H9 (cell line): ENCODE measurements at regions not wholly inside any gene's neighbourhood (a gene's known extent, or its start where the extent isn't known, plus 50 kb on each side); places are given as distances from the start of the nearest gene placed in this dataset.

Experiments
- DNase-seq: peaks from one replicate; pipeline ENCODE4 v3.0.0-alpha.2; 2017
- H2AFZ ChIP-seq: one replicate; pipeline ENCODE4 v1.6.1; 2013; ENCODE audit warnings: mild to moderate bottlenecking, low read length, control low read depth, moderate library complexity
- H2AK5ac ChIP-seq: 2 replicates; pipeline ENCODE4 v1.6.1; 2013; ENCODE audit warnings: low read length, control low read depth, mixed read lengths; ENCODE audit not compliant: insufficient read length
- H2BK120ac ChIP-seq: one replicate; pipeline ENCODE4 v1.6.1; 2013; ENCODE audit warnings: low read depth, mild to moderate bottlenecking, low read length, control low read depth, inconsistent platforms; ENCODE audit not compliant: poor library complexity, severe bottlenecking
- H2BK12ac ChIP-seq: 2 replicates; pipeline ENCODE4 v1.6.1; 2013; ENCODE audit warnings: low read length, control low read depth, mixed read lengths, low read depth; ENCODE audit not compliant: insufficient read length
- H2BK15ac ChIP-seq: 2 replicates; pipeline ENCODE4 v1.6.1; 2013; ENCODE audit warnings: low read depth, low read length, control low read depth
- H2BK20ac ChIP-seq: one replicate; pipeline ENCODE4 v1.6.1; 2013; ENCODE audit warnings: low read depth, mild to moderate bottlenecking, low read length, control low read depth, inconsistent platforms; ENCODE audit not compliant: poor library complexity, severe bottlenecking
- H2BK5ac ChIP-seq: 2 replicates; pipeline ENCODE4 v1.6.1; 2013; ENCODE audit warnings: low read length, control low read depth, mixed read lengths; ENCODE audit not compliant: insufficient read length
- H3K14ac ChIP-seq: 2 replicates; pipeline ENCODE4 v1.6.1; 2013; ENCODE audit warnings: low read length, control low read depth; ENCODE audit not compliant: insufficient read depth
- H3K18ac ChIP-seq: 2 replicates; pipeline ENCODE4 v1.6.1; 2013; ENCODE audit warnings: low read depth, mild to moderate bottlenecking, mixed read lengths, low read length, control low read depth; ENCODE audit not compliant: insufficient read length
- H3K23ac ChIP-seq: 2 replicates; pipeline ENCODE4 v1.6.1; 2013; ENCODE audit warnings: low read length, control low read depth, mixed read lengths, low read depth; ENCODE audit not compliant: insufficient read length
- H3K23me2 ChIP-seq: 2 replicates; pipeline ENCODE4 v1.6.1; 2013; ENCODE audit warnings: low read depth, mild to moderate bottlenecking, mixed read lengths, low read length, control low read depth; ENCODE audit not compliant: insufficient read length, poor library complexity, severe bottlenecking
- H3K27ac ChIP-seq: 2 replicates; pipeline ENCODE4 v1.5.1; 2013; ENCODE audit warnings: low read length, control low read depth, mixed read lengths, low read depth; ENCODE audit not compliant: insufficient read length
- H3K27me3 ChIP-seq: 2 replicates; pipeline ENCODE4 v1.6.1; 2013; ENCODE audit warnings: low read length, control low read depth, inconsistent platforms; ENCODE audit not compliant: insufficient read depth
- H3K4ac ChIP-seq: 2 replicates; pipeline ENCODE4 v1.6.1; 2013; ENCODE audit warnings: low read depth, mild to moderate bottlenecking, control low read depth, inconsistent platforms, low read length, moderate library complexity
- H3K4me1 ChIP-seq: 2 replicates; pipeline ENCODE4 v1.6.1; 2013; ENCODE audit warnings: low read length, control low read depth, inconsistent platforms; ENCODE audit not compliant: insufficient read depth
- H3K4me2 ChIP-seq: 2 replicates; pipeline ENCODE4 v1.6.1; 2013; ENCODE audit warnings: low read length, control low read depth, mixed read lengths; ENCODE audit not compliant: insufficient read length, insufficient read depth
- H3K56ac ChIP-seq: 2 replicates; pipeline ENCODE4 v1.6.1; 2013; ENCODE audit warnings: low read depth, mild to moderate bottlenecking, mixed read lengths, low read length, control low read depth; ENCODE audit not compliant: insufficient read length
- H3K79me1 ChIP-seq: 2 replicates; pipeline ENCODE4 v1.6.1; 2013; ENCODE audit warnings: low read depth, mild to moderate bottlenecking, moderate library complexity, low read length, control low read depth, inconsistent platforms; ENCODE audit not compliant: insufficient read depth, poor library complexity, severe bottlenecking
- H3K79me2 ChIP-seq: 2 replicates; pipeline ENCODE4 v1.6.1; 2013; ENCODE audit warnings: low read length, control low read depth, inconsistent platforms; ENCODE audit not compliant: insufficient read depth
- H3K9ac ChIP-seq: 2 replicates; pipeline ENCODE4 v1.6.1; 2013; ENCODE audit warnings: low read length, control low read depth, mixed read lengths; ENCODE audit not compliant: insufficient read length; ENCODE audit errors: extremely low read depth
- H3K9me3 ChIP-seq: one replicate; pipeline ENCODE4 v1.6.1; 2013; ENCODE audit warnings: low read depth, low read length, inconsistent platforms; ENCODE audit not compliant: control insufficient read depth
- H3T11ph ChIP-seq: one replicate; pipeline ENCODE4 v1.6.1; 2013; ENCODE audit warnings: mild to moderate bottlenecking, low read length, control low read depth, inconsistent platforms
- H4K20me1 ChIP-seq: one replicate; pipeline ENCODE4 v1.6.1; 2013; ENCODE audit not compliant: control insufficient read depth, insufficient read length, insufficient read depth
- H4K5ac ChIP-seq: 2 replicates; pipeline ENCODE4 v1.6.1; 2013; ENCODE audit warnings: low read depth, mild to moderate bottlenecking, mixed read lengths, low read length, control low read depth; ENCODE audit not compliant: insufficient read length
- H4K8ac ChIP-seq: replicated peaks from 2 replicates; pipeline ENCODE4 v1.6.1; 2013; ENCODE audit warnings: low read length, control low read depth, mixed read lengths, low read depth; ENCODE audit not compliant: insufficient read length
- H4K91ac ChIP-seq: 2 replicates; pipeline ENCODE4 v1.6.1; 2013; ENCODE audit warnings: low read depth, mild to moderate bottlenecking, moderate library complexity, mixed read lengths, low read length, control low read depth; ENCODE audit not compliant: insufficient read length
- H3K27ac Mint-ChIP-seq, 3 experiments: 2 replicates in 2 of 3; 3 replicates in 1 of 3; pipeline ENCODE4 v1.8.0; 2020 to 2021; ENCODE audit warnings: mixed read lengths in 3 of 3, mild to moderate bottlenecking in 1 of 3, moderate library complexity in 1 of 3
- H3K27me3 Mint-ChIP-seq: 2 replicates; pipeline ENCODE4 v1.8.0; 2021; ENCODE audit warnings: low read depth, mild to moderate bottlenecking, moderate library complexity, mixed read lengths
- H3K36me3 Mint-ChIP-seq, 3 experiments: 2 replicates in 2 of 3; 3 replicates in 1 of 3; pipeline ENCODE4 v1.8.0; 2020 to 2021; ENCODE audit warnings: low read depth in 3 of 3, mixed read lengths in 3 of 3; ENCODE audit not compliant: insufficient read depth in 1 of 3
- H3K4me1 Mint-ChIP-seq, 2 experiments: 2 replicates each; pipeline ENCODE4 v1.8.0; 2020; ENCODE audit warnings: mixed read lengths in 2 of 2
- H3K4me3 Mint-ChIP-seq, 2 experiments: 2 replicates in 1 of 2; 3 replicates in 1 of 2; pipeline ENCODE4 v1.8.0; 2020 to 2021; ENCODE audit warnings: mild to moderate bottlenecking in 2 of 2, mixed read lengths in 2 of 2, moderate library complexity in 1 of 2
- H3K9me3 Mint-ChIP-seq, 2 experiments: 2 replicates in 1 of 2; 3 replicates in 1 of 2; pipeline ENCODE4 v1.8.0; 2020; ENCODE audit warnings: mild to moderate bottlenecking in 2 of 2, mixed read lengths in 2 of 2, moderate library complexity in 1 of 2
- CTCF ChIP-seq: fragments of 200-600 bp; sonication (generic); conservative IDR thresholded peaks from 3 replicates; pipeline ENCODE4 v1.8.0; 2021; ENCODE audit warnings: antibody characterized with exemption, mild to moderate bottlenecking
- WGBS: extraction: QIAGEN DNeasy Blood & Tissue Kit; methylation state at CpG from one replicate; pipeline ENCODE4 v1.1.7; 2013; ENCODE audit warnings: missing lambda C conversion rate, low lambda C conversion rate, mixed read lengths; ENCODE audit not compliant: insufficient read length; ENCODE audit errors: extremely low coverage; 5-methylcytosine and 5-hydroxymethylcytosine counted together

GRCh38 chr22:33186816-33187215, 128.6 kb upstream of the SYN3 start:
- no peak overlapping the region for H4K91ac ChIP-seq
- H3K23me2 ChIP-seq, result no peaks in the 10 kb centered on the region
- H2AFZ ChIP-seq, result no peak overlapping the region
- no peak overlapping the region for H2BK120ac ChIP-seq
- H4K20me1 ChIP-seq, result no peaks in the 10 kb centered on the region
- WGBS, result no CpG with 5 or more reads among the region's 2 CpGs
- no peak overlapping the region for H3T11ph ChIP-seq
- H2BK5ac ChIP-seq, result no peak overlapping the region
- H3K27me3 ChIP-seq, result no peaks in the 10 kb centered on the region
- H3K18ac ChIP-seq, result no peak overlapping the region
- H3K4me2 ChIP-seq, result no peak overlapping the region
- H3K4ac ChIP-seq, result no peak overlapping the region
- Mint-ChIP-seq H3K27me3 (peaks cover 55% of the 10 kb centered on the region), H3K4me1 (peaks cover 0 to 8% of the 10 kb centered on the region in 2 experiments; a peak in 2 of 4 replicates), H3K4me3 (no peak overlapping the region), H3K36me3 (no peaks in the 10 kb centered on the region), H3K9me3 (no peaks in the 10 kb centered on the region), H3K27ac (no peak overlapping the region)
- H2AK5ac ChIP-seq, result no peak overlapping the region
- no peak overlapping the region for H4K5ac ChIP-seq
- H3K79me1 ChIP-seq, result no peaks in the 10 kb centered on the region
- DNase-seq, result no peak
- no peak overlapping the region for H3K14ac ChIP-seq
- H3K4me1 ChIP-seq, result no peaks in the 10 kb centered on the region
- no peak for TF ChIP-seq CTCF
- H3K27ac ChIP-seq, result no peak overlapping the region
- no peak overlapping the region for H2BK15ac ChIP-seq
- H3K56ac ChIP-seq, result no peak overlapping the region
- H3K23ac ChIP-seq, result no peak overlapping the region
- no peak overlapping the region for H2BK20ac ChIP-seq
- no peaks in the 10 kb centered on the region for H3K9me3 ChIP-seq
- H3K9ac ChIP-seq, result no peak overlapping the region
- H2BK12ac ChIP-seq, result no peak overlapping the region
- H4K8ac ChIP-seq, result no peak overlapping the region
- no peaks in the 10 kb centered on the region for H3K79me2 ChIP-seq
